Limb (tissue), 2 donors: ENCODE measurements at regions not wholly inside any gene's neighbourhood (a gene's known extent, or its start where the extent isn't known, plus 50 kb on each side); places are given as distances from the start of the nearest gene placed in this dataset.
"Not testable (repeated sequence)": the region's sequence is repeated elsewhere in the genome, so short reads cannot be mapped to it uniquely, and the experiment has no call there.

ENCODE experiments used
- DNase-seq, 2 donors: peaks; one replicate each; pipeline ENCODE4 v3.0.0-alpha.2; 2016; ENCODE audit errors: extremely low spot score in 2 of 2

DNA sequence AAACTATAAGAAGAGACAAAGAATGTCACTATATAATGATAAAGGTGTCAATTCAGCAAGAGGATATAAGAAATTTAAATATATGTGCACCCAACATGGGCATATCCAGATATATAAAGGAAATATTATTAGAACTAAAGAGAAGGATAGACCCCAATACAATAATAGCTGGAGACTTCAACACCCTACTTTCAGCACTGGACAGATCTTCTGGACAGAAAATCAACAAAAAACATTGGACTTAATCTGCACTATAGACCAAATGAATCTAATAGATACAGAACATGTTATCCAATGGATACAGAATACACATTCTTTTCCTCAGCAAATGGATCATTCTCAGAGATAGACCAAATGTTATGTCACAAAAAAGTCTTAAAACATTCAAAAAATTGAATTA is 327.7 kb downstream of the PPP1R2C start:
- DNase-seq, result no peak

DNA sequence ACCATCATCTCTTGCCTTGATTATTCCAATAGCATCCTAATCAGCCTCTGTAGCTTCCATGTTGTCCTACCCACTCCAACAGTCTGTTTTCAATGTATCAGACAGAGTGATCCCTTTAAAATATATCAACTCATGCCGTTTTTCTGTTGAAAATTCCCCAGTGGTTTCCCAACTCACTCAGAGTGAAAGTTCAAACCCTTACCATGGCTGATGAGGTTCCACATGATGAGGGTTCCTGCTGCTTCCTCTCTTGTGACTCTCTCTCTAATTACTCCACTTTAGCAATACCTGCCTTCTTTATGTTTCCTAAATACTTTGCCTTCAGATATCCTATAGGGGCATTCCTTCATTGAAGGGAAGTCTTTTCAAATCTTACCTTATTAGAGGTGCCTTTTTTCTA is 334.7 kb downstream of the PPP1R2C start:
- no peak for DNase-seq

DNA sequence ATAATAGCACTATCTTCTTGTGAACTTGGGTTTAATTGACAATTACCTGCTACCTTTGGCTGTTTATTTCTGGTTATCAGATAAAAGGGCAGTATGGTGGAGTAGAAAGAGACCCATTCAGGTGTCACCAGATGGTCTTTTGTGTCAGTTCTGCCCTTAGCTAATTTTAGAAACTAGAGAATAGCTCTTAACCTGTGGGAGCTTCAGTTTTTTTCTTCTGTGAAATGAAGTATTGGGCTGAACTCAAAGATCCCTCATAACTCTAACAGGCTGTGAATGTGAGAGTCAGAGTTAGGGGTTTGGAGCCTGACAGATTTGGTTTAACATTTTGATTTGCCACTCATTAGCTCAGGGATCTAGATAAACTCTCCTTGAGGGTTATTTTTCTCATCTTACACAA is 335.2 kb downstream of the PPP1R2C start:
- no peak for DNase-seq

- no peak for DNase-seq
Measured at GRCh38 chrX:42437211-42437610, 340.8 kb downstream of the PPP1R2C start.

- DNase-seq, result no peak
Measured at GRCh38 chrX:42434458-42435166, 343.4 kb downstream of the PPP1R2C start.

DNA sequence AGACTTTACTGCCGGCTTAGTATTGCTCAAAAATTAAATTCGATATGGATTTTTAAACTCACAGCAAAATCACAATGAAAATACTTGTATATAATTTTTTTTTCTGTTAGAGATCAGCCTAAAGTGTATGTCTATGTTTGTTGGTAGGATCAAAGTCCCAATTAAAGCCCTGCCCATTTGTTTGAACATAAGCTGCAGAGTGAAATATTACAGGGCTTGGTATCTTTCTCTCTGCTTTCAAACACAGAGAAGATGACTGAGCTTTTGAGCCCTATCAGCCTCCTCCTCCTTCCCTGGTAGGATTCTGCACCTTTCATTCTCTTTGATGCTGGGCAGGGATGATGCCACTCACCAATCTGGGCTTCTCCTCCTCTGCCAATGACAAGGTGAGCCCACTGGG is 345.4 kb downstream of the PPP1R2C start:
- no peak for DNase-seq

GRCh38 chrX:42422961-42423360 is 355.0 kb downstream of the PPP1R2C start:
- no peak for DNase-seq

- DNase-seq, result no peak
Measured at GRCh38 chrX:42420426-42420825, 357.5 kb downstream of the PPP1R2C start.

DNA sequence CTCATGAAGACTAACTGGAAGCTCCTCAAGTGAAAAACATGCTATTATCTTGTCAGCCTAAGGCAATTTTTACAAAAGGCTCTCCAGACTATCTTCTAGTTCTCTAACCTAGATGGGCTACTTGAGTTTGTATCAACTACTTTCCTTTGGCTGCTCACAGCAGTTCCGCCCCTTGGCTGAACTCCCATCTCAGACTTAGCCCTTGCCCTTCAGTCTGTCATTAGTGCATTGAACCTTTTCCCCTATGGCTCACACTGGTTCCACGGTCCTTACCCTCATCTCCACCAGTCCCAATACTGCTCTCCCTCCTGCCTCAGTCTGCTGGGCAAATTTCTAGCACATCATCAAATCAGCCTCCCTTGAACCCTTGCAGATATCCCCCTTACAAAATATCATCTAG is 362.3 kb downstream of the PPP1R2C start:
- DNase-seq, result no peak

DNA sequence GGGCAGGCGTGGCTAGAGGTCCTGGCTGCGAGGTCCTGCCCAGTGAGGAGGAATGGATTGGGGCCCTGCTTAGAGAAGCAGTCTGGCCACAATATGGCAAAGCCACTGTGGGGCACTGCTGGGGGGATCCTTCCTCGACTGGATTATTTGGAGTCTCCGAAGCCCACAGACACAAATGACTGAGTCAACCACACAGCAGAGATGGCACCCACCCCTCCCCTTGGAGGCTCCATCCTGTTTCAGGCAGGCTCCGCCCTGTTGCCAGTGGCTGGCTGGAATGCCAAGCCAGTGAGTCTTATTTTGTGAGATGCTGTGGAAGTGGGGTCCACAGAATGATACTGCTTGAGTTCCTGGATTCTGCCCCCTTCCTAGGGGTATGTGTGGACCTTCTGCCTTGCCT is 363.9 kb downstream of the PPP1R2C start:
- DNase-seq, result no peak

GRCh38 chrX:42399632-42400024 is 378.3 kb downstream of the PPP1R2C start:
- no peak for DNase-seq

DNA sequence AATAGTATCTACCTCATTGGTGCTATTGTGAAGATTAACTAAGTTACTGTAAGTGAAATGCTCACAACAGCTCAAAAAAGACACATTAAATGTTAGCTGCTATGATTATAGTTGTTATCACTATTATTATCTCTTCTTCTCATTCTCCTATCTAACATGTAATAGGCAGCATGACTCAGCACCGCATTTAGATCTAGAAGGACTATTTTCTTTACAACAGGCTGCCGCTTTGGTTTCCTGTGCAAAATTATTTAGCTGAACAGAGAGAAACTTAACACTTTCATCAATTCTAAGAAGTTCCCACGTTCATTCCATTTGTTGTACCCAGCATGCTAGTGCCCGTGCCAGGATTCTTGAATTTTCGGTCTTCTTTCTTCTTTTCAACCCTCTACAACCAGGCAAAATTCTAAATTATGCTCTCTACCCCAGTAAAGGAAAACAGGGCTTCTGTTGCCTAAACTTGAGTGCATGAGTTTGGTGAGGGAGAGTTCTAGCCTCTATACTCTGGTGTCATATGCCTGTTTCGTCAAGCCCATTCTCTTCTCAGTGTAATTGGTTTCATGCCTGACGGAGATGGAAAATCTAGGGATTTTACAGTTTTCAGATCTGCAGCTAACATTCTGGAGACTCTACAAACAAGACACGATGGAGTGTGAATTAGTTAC is 378.9 kb downstream of the PPP1R2C start:
- DNase-seq, result peak in 1 of 2 donors; percentile 18

GRCh38 chrX:42396136-42396535 is 381.8 kb downstream of the PPP1R2C start:
- DNase-seq, result no peak

GRCh38 chrX:42392846-42393245 is 385.1 kb downstream of the PPP1R2C start:
- no peak for DNase-seq

DNA sequence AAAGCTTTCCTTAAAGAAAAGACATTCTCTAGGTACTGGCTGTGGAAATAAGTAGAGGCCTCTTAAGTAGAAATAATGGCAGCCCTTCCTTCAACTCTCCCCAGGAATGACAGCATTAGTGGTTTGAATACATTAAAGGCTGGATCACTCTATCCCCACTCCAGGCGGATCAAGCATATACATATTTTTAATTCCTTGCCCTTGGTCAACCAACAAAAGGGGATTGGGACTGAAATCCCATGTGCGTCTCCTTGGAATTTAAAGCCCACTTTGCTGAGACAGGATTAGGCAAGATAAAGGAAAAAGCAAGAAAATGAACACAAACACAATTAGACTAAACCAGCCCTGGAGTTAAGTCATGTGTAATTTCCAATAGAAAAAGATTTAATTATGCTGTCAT is 391.3 kb downstream of the PPP1R2C start:
- DNase-seq, result no peak

GRCh38 chrX:42385730-42386129 is 392.2 kb downstream of the PPP1R2C start:
- DNase-seq, result no peak

GRCh38 chrX:42384956-42385355 is 393.0 kb downstream of the PPP1R2C start:
- no peak for DNase-seq

- no peak for DNase-seq
Measured at GRCh38 chrX:42378857-42379256, 399.1 kb downstream of the PPP1R2C start.

GRCh38 chrX:42375086-42375485 is 402.9 kb downstream of the PPP1R2C start:
- no peak for DNase-seq

DNA sequence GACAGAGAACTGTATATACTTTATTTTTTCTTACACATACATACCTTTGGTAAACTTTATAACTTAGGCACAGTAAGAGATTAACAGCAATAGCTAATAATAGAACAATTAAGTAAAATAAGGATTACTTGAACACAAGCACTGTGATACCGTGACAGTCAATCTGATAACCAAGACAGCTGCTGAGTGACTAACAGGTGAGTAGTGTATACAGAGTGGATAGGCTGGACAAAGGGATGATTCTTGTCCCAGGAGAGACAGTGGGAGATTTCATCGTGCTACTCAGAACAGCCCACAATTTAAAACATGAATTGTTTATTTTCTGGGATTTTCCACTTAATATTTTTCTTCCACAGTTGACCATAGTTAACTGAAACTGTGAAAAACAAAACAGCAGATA is 411.8 kb downstream of the PPP1R2C start:
- no peak for DNase-seq

DNA sequence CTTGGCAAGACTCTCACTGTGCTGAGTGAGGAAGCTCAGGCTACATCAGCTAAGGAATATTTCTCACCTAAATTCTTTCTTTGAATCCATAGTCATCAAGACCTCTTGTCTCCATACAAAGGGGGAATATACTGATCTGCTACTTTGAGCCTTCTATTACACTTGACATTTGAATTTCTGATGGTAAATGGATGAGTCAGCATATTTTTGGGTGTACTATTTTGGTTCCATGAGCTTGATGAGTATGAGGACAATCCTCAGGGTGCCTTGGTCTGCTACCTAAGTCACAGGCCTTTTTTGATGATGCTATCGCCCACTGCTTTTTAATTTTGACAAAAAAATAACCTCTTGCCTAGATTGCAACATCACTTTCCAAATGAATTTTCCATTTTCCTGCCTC is 415.7 kb downstream of the PPP1R2C start:
- DNase-seq, result no peak

- not testable (repeated sequence) for DNase-seq
Measured at GRCh38 chrX:42342981-42343380, 419.6 kb upstream of the CASK start.
